Upper lobe of left lung (tissue), 4 donors: ENCODE measurements at regions not wholly inside any gene's neighbourhood (a gene's known extent, or its start where the extent isn't known, plus 50 kb on each side); places are given as distances from the start of the nearest gene placed in this dataset.

Experiments
- CTCF ChIP-seq, 6 experiments: fragments of 450-650 bp in 4 of 6; fragments of 200-600 bp in 2 of 6; sonication (generic) in 2 of 6; IDR thresholded peaks; one replicate each; pipeline ENCODE4 v1.5.1; 2016 to 2019; ENCODE audit warnings: antibody characterized with exemption in 6 of 6
- EP300 ChIP-seq, 4 donors: sonication (generic); formaldehyde crosslinking; IDR thresholded peaks; one replicate each; pipeline ENCODE4 v1.5.1; 2017; ENCODE audit warnings: antibody characterized with exemption in 4 of 4, control low read depth in 2 of 4
- POLR2A ChIP-seq, 4 donors: fragments of 450-650 bp; IDR thresholded peaks; one replicate each; pipeline ENCODE4 v1.5.1; 2016 to 2017; ENCODE audit warnings: antibody characterized with exemption in 4 of 4, mild to moderate bottlenecking in 2 of 4
- POLR2AphosphoS5 ChIP-seq, 2 donors: sonication (generic); formaldehyde crosslinking; IDR thresholded peaks; one replicate each; pipeline ENCODE4 v1.5.1; 2017; ENCODE audit warnings: antibody characterized with exemption in 2 of 2

- TF ChIP-seq POLR2AphosphoS5 (IDR thresholded peaks at IDR 0.05): no peak
- no peak for TF ChIP-seq CTCF (IDR thresholded peaks at IDR 0.05)
- no peak for TF ChIP-seq POLR2A (IDR thresholded peaks at IDR 0.05)
- no peak for TF ChIP-seq EP300 (IDR thresholded peaks at IDR 0.05)
These were observed 120.1 kb upstream of the SPATA12 start for GRCh38 chr3:56940321-56940720.
